ENCODE measurements at regions not wholly inside any gene's neighbourhood (a gene's known extent, or its start where the extent isn't known, plus 50 kb on each side); places are given as distances from the start of the nearest gene placed in this dataset.

DNA sequence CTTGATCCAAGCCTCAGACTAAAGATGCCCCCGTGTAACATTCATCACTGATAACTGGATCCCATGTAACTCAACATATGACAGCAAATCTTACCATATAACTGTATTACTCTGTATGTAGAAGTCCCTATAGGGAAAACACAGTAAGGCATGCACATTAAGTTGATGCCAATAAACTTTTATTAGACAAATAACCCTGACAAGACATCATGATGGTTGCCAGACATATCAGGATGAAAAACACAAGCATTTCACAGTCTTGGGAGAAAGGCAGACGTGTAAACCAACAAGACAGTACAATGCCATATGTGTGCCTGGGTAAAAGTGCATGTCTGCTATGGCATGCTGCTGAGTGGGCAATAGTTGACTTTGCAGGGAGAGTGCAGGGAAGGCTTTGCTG lies 142.2 kb downstream of the HERPUD2 start:
- TF ChIP-seq POLR2A (IDR thresholded peaks at IDR 0.05; ENCODE audit: low read length), result no peak
- no peak for TF ChIP-seq GATA1 (IDR thresholded peaks at IDR 0.05; ENCODE audit: low read depth, low read length)
